NCI-H2107 treated with DMSO at 0.1 percent for 48 hours (cell line): ENCODE measurements at regions not wholly inside any gene's neighbourhood (a gene's known extent, or its start where the extent isn't known, plus 50 kb on each side); places are given as distances from the start of the nearest gene placed in this dataset.
A peak's percentile ranks its signal among the peaks of the same experiment; 100 is the strongest.

Experiments
- DNase-seq: peaks from one replicate; lab custom pipeline; 2025; ENCODE audit not compliant: unreplicated experiment; lab: John Stamatoyannopoulos, UW

- no peak for DNase-seq
Observed at GRCh38 chr10:52908478-52908877, 135.9 kb upstream of the MBL2 start.

- no peak for DNase-seq
Observed at GRCh38 chr10:52906046-52906445, 133.5 kb upstream of the MBL2 start.

GRCh38 chr10:52903397-52903938, 130.9 kb upstream of the MBL2 start:
- DNase-seq, result no peak

- DNase-seq, result no peak
Observed at GRCh38 chr10:52900593-52900992, 128.0 kb upstream of the MBL2 start.

- DNase-seq, result no peak
Observed at GRCh38 chr10:52897162-52897561, 124.6 kb upstream of the MBL2 start.

- no peak for DNase-seq
Observed at GRCh38 chr10:52895059-52895458, 122.5 kb upstream of the MBL2 start.

GRCh38 chr10:52890281-52890680, 117.7 kb upstream of the MBL2 start:
- DNase-seq, result no peak

GRCh38 chr10:52889611-52890010, 117.0 kb upstream of the MBL2 start:
- DNase-seq, result no peak

GRCh38 chr10:52883996-52884871, 111.7 kb upstream of the MBL2 start:
- DNase-seq, result peak; percentile 0

- DNase-seq, result no peak
Observed at GRCh38 chr10:52879091-52879807, 106.7 kb upstream of the MBL2 start.

- no peak for DNase-seq
Observed at GRCh38 chr10:52877451-52877850, 104.9 kb upstream of the MBL2 start.

- DNase-seq, result no peak
Observed at GRCh38 chr10:52875336-52875735, 102.8 kb upstream of the MBL2 start.

- no peak for DNase-seq
Observed at GRCh38 chr10:52874581-52874980, 102.0 kb upstream of the MBL2 start.

- DNase-seq, result no peak
Observed at GRCh38 chr10:52871191-52871843, 98.7 kb upstream of the MBL2 start.

- DNase-seq, result no peak
Observed at GRCh38 chr10:52870562-52870961, 98.0 kb upstream of the MBL2 start.

- no peak for DNase-seq
Observed at GRCh38 chr10:52869864-52870263, 97.3 kb upstream of the MBL2 start.

GRCh38 chr10:52865213-52865612, 92.6 kb upstream of the MBL2 start:
- no peak for DNase-seq

- no peak for DNase-seq
Observed at GRCh38 chr10:52864201-52865106, 91.9 kb upstream of the MBL2 start.

- no peak for DNase-seq
Observed at GRCh38 chr10:52858722-52859121, 86.1 kb upstream of the MBL2 start.

- DNase-seq, result no peak
Observed at GRCh38 chr10:52855546-52856325, 83.2 kb upstream of the MBL2 start.
